Breast epithelium (tissue), 4 donors: ENCODE measurements at regions not wholly inside any gene's neighbourhood (a gene's known extent, or its start where the extent isn't known, plus 50 kb on each side); places are given as distances from the start of the nearest gene placed in this dataset.

Experiments
- DNase-seq, 2 donors: peaks; one replicate each; pipeline ENCODE4 v3.0.0-alpha.2; 2019; ENCODE audit warnings: low spot score in 2 of 2
- H3K27ac ChIP-seq, 2 donors: fragments of 200-600 bp; sonication (generic) in 1 of 2; one replicate each; pipeline ENCODE4 v1.5.1; 2016 to 2019; ENCODE audit warnings: mild to moderate bottlenecking in 1 of 2
- H3K27me3 ChIP-seq, 2 donors: fragments of 200-600 bp; sonication (generic) in 1 of 2; one replicate each; pipeline versions ENCODE4 v1.5.1 to v1.6.0; 2017 to 2019; ENCODE audit warnings: control low read depth in 1 of 2, mild to moderate bottlenecking in 1 of 2
- H3K36me3 ChIP-seq: fragments of 200-600 bp; one replicate; pipeline ENCODE4 v1.5.1; 2019
- H3K4me1 ChIP-seq, 2 donors: fragments of 200-600 bp; sonication (generic); one replicate each; pipeline ENCODE4 v1.5.1; 2016 to 2019; ENCODE audit warnings: control low read depth in 1 of 2
- H3K4me3 ChIP-seq, 3 donors: fragments of 200-600 bp; sonication (generic); 1 replicate in 2 of 3; 2 replicates in 1 of 3; pipeline ENCODE4 v1.5.1; 2016 to 2019; ENCODE audit warnings: mild to moderate bottlenecking in 3 of 3, moderate library complexity in 2 of 3
- H3K9me3 ChIP-seq, 2 donors: fragments of 200-600 bp; sonication (generic) in 1 of 2; one replicate each; pipeline ENCODE4 v1.5.1; 2016 to 2019; ENCODE audit warnings: control low read depth in 1 of 2
- POLR2A ChIP-seq: fragments of 450-650 bp; IDR thresholded peaks from one replicate; pipeline ENCODE4 v1.6.1; 2016; ENCODE audit warnings: antibody characterized with exemption, mild to moderate bottlenecking, moderate library complexity
- POLR2AphosphoS5 ChIP-seq, 3 donors: sonication (generic); formaldehyde crosslinking; IDR thresholded peaks; one replicate each; pipeline ENCODE4 v1.6.1; 2017; ENCODE audit warnings: antibody characterized with exemption in 3 of 3
- intact Hi-C: fragments of 100-400 bp; cut with DNase I; formaldehyde crosslinking; loops from one replicate; pipeline ENCODE4 v1.15.1; 2023; ENCODE audit warnings: low total_unique reads
- TF ChIP-seq, protein P1 (sequence below), 3 donors: fragments of 450-650 bp; IDR thresholded peaks; one replicate each; pipeline ENCODE4 v1.5.1; 2016 to 2017; ENCODE audit warnings: antibody characterized with exemption in 3 of 3, mild to moderate bottlenecking in 3 of 3, moderate library complexity in 3 of 3

DNA sequence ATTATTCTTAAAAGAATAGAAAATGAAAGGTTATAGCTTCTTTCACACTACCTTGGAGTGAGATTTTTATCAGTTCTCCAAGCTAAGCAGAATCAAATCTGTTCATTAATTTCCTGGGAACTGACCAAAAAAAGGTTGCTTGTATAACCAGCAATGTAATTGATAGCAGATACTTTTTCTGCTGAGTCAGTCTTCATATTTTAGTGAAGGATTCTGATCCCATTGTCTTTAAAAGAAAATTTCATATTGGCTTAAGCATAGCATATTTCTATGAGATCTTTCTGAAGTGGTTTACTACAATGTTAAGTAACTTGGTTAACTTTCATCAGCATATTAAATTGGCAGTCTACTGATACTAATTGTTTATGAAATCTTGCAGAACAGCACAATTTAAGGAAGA, 338.0 kb downstream of the TMX3 start:
- H3K4me1 ChIP-seq, result no peaks in the 10 kb centered on the region
- TF ChIP-seq, protein P1, sequence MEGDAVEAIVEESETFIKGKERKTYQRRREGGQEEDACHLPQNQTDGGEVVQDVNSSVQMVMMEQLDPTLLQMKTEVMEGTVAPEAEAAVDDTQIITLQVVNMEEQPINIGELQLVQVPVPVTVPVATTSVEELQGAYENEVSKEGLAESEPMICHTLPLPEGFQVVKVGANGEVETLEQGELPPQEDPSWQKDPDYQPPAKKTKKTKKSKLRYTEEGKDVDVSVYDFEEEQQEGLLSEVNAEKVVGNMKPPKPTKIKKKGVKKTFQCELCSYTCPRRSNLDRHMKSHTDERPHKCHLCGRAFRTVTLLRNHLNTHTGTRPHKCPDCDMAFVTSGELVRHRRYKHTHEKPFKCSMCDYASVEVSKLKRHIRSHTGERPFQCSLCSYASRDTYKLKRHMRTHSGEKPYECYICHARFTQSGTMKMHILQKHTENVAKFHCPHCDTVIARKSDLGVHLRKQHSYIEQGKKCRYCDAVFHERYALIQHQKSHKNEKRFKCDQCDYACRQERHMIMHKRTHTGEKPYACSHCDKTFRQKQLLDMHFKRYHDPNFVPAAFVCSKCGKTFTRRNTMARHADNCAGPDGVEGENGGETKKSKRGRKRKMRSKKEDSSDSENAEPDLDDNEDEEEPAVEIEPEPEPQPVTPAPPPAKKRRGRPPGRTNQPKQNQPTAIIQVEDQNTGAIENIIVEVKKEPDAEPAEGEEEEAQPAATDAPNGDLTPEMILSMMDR (IDR thresholded peaks at IDR 0.05), result no peak
- TF ChIP-seq POLR2AphosphoS5 (IDR thresholded peaks at IDR 0.05), result no peak
- intact Hi-C loops, result no loop called here
- H3K4me3 ChIP-seq, result no peak overlapping the region
- H3K27ac ChIP-seq, result no peak overlapping the region
- no peaks in the 10 kb centered on the region for H3K36me3 ChIP-seq
- no peaks in the 10 kb centered on the region for H3K27me3 ChIP-seq
- DNase-seq, result no peak
- H3K9me3 ChIP-seq, result no peaks in the 10 kb centered on the region

DNA sequence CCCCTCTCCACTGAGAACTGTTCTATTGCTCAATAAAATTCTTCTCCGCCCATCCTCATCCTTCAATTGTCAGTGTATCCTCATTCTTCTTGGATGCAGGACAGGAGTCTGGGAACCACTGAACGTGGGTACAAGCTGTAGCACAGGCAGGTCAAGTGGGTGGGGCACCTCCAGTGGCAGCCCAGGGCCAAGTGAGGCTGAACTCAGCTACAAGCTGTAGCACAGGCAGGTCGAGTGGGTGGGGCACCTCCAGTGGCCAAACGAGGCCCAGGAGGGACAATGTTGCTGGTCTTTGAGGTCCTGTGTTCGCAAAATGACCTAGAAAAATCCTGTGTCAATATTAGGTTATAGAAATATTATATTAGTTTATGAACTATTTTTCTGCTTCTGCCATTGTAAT, 352.0 kb downstream of the TMX3 start:
- Histone ChIP-seq H3K27ac (no peak overlapping the region), H3K36me3 (no peaks in the 10 kb centered on the region), H3K4me3 (no peak overlapping the region), H3K27me3 (no peaks in the 10 kb centered on the region), H3K9me3 (peaks cover 0 to 13% of the 10 kb centered on the region in 2 donors), H3K4me1 (no peaks in the 10 kb centered on the region)
- intact Hi-C loops, result no loop called here
- TF ChIP-seq, protein P1 (IDR thresholded peaks at IDR 0.05), result no peak
- TF ChIP-seq POLR2A (no peak), POLR2AphosphoS5 (IDR thresholded peaks at IDR 0.05) (no peak)
- DNase-seq, result no peak

DNA sequence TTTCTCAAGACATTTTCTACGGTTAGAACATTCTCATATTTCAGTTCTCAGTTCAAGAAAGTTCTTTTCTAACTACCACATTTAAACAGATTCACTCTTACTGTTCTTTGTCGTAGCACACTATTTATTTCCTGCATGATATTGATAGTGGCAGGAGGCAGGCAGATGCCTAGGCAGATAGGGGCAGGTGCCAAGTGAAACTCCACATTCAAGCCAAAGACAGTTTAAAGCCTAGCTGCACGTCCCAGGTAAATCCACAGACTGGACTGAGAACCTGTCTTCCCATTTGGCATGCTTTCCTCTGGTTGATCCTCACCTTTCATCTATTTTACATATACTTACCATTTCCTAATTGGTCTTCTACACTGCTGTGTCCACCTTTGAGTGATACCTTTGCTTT, 359.3 kb downstream of the TMX3 start:
- H3K27ac ChIP-seq, result no peak overlapping the region
- H3K9me3 ChIP-seq, result peaks cover 0 to 32% of the 10 kb centered on the region in 2 donors
- H3K4me1 ChIP-seq, result no peaks in the 10 kb centered on the region
- no peak overlapping the region for H3K4me3 ChIP-seq
- TF ChIP-seq POLR2A (no peak), POLR2AphosphoS5 (IDR thresholded peaks at IDR 0.05) (no peak)
- TF ChIP-seq, protein P1 (IDR thresholded peaks at IDR 0.05), result no peak
- no peak for DNase-seq
- no peaks in the 10 kb centered on the region for H3K27me3 ChIP-seq
- no peaks in the 10 kb centered on the region for H3K36me3 ChIP-seq
- intact Hi-C loops, result no loop called here

DNA sequence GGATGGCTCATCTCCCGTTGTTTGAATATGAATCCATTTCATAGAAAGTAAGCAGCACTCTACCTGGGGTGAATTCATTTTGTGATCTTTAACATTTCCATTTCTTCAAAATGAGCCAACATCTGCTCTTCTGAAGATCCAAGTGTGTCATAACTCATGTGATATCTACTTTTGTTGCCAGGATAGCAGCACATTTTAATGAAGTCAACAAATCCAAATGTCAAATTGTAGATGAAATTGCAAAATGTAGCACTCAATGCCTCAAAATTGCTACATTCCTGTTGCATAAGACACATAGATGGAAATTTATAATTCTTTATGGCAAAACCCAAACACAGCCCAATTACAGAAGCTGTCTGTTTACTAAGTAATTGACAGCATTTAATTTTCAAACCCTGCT, 360.7 kb downstream of the TMX3 start:
- TF ChIP-seq POLR2A, result no peak
- intact Hi-C loops, result no loop called here
- H3K4me3 ChIP-seq, result no peak overlapping the region
- H3K9me3 ChIP-seq, result peaks cover 0 to 28% of the 10 kb centered on the region in 2 donors
- no peaks in the 10 kb centered on the region for H3K27me3 ChIP-seq
- no peaks in the 10 kb centered on the region for H3K36me3 ChIP-seq
- H3K27ac ChIP-seq, result no peak overlapping the region
- no peak for DNase-seq
- no peaks in the 10 kb centered on the region for H3K4me1 ChIP-seq

DNA sequence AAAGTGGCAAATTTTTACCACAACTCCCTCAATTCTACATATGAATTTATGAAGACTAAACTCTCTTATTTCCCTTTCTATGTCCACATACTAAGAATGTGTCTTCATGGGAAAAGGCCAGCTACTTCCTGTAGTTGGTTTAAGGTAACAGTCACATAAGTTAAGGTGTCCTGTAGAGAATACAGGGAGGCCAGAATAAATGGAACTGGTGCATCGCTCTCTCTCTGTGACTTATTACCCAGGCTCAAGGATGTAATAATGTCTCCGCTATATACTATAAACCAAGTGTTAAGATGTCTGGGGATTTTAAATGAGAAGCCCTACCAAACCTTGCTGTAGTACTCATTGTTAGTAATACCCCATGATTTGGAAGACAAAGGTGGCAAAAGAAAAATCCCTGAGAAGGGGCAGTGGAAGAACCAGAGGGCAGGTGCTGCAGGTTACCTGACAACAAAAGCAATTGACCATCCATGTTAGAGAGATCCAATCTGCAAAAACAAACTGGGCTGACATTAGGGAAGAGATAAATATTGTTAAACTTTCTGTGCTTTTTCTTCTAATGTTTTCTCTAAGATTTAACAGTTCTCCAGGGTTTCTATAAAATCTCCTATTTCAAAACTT, 372.8 kb downstream of the TMX3 start:
- DNase-seq, result no peak
- no peak overlapping the region for H3K27ac ChIP-seq
- TF ChIP-seq POLR2A (no peak), POLR2AphosphoS5 (IDR thresholded peaks at IDR 0.05) (no peak)
- TF ChIP-seq, protein P1 (IDR thresholded peaks at IDR 0.05), result no peak
- H3K4me3 ChIP-seq, result no peak overlapping the region
- no peaks in the 10 kb centered on the region for H3K9me3 ChIP-seq
- no peaks in the 10 kb centered on the region for H3K27me3 ChIP-seq
- intact Hi-C loops, result no loop called here
- H3K36me3 ChIP-seq, result no peaks in the 10 kb centered on the region
- H3K4me1 ChIP-seq, result no peaks in the 10 kb centered on the region

DNA sequence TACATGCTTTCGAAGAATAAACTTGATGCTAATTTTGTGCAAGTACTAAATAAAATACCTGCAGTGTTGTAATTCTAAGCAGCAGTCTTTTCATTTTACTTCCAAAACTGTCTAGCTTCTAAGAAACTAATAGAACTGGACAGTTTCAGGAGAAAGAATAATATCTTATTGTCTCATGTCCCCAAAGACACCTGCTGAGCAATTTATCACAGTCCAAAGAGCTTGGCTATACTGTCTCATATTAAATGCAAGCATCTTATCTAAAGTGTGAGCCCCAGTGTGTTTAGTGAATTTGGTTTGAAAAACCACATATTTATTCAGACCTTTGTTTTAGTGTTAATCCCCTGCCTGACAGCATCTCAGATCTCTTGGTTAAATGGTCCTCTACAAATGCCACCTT, 374.3 kb downstream of the TMX3 start:
- intact Hi-C loops, result no loop called here
- TF ChIP-seq POLR2A (no peak), POLR2AphosphoS5 (IDR thresholded peaks at IDR 0.05) (no peak)
- no peak overlapping the region for H3K27ac ChIP-seq
- no peak for DNase-seq
- no peaks in the 10 kb centered on the region for H3K9me3 ChIP-seq
- H3K4me3 ChIP-seq, result no peak overlapping the region
- no peaks in the 10 kb centered on the region for H3K4me1 ChIP-seq
- H3K36me3 ChIP-seq, result no peaks in the 10 kb centered on the region
- H3K27me3 ChIP-seq, result no peaks in the 10 kb centered on the region
